HG02943 (cell line): ENCODE measurements at regions not wholly inside any gene's neighbourhood (a gene's known extent, or its start where the extent isn't known, plus 50 kb on each side); places are given as distances from the start of the nearest gene placed in this dataset.
"Not testable (repeated sequence)": the region's sequence is repeated elsewhere in the genome, so short reads cannot be mapped to it uniquely, and the experiment has no call there.

Experiments
- ATAC-seq: cut with Tn5 transposase; IDR thresholded peaks from one replicate; pipeline ENCODE4 v1.9.1; 2021; ENCODE audit warnings: mild to moderate bottlenecking, low read depth, moderate library complexity; ENCODE audit not compliant: unreplicated experiment

DNA sequence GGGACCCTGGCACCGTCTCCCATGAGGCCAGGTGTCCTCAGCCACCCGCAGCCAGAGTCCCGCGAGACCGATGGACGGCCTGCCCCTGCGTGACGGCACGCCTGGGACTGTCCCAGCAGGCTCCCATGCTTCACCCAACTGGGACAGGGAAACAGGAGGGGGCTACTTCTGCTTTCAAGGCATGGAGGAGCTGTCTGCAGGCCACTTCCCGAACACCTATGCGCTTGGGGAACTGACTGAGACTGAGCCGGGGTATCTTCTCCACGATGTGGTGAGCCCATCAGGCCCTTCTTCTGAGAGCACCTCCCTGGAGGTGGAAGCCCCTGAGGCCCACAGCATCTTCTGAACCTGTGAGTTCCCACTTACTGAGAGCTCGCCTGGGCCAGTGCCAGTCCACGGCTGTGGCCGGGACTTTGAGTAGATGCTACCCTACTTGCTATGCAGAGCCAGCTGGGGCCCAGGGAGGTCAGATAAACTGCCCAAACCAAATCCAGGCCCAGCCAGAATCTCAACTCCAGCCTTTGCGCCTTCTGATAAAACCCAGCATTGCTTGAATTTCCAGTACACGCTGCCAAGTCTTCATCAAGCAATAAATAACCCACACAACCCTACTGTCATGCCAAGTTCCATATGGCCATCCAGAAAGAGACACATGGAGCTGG is 85.4 kb upstream of the METTL9 start:
- not testable (repeated sequence) for ATAC-seq

GRCh38 chr16:21514474-21514840 is 84.9 kb upstream of the METTL9 start:
- not testable (repeated sequence) for ATAC-seq

DNA sequence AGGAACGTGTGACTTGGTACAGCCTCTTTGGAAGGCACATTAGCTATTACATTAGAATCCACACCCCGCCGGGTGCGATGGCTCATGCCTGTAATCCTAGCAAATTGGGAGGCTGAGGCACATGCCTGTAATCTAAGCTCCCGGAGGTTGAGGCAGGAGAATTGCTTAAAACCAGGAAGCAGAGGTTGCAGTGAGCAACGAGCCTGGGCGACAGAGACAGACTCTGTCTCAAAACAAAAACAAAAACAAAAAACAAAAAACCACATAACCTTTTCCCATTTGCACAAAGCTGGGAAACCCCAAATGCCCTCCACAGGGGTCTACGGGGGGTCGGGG is 82.7 kb upstream of the METTL9 start:
- ATAC-seq, result not testable (repeated sequence)

DNA sequence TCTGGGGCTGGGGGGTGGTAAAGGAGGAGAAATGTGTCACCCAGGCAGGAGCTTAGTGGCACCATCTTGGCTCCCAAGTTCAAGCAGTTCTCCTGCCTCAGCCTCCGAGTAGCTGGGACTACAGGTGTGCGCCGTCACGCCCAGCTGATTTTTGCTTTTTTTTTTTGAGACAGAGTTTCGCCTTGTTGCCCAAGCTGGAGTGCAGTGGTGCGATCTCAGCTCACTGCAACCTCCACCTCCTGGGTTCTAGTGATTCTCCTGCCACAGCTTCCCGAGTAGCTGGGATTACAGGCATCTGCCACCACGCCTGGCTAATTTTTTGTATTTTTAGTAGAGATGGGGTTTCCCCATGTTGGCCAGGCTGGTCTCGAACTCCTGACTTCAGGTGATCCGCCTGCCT is 82.1 kb upstream of the METTL9 start:
- ATAC-seq, result not testable (repeated sequence)

DNA sequence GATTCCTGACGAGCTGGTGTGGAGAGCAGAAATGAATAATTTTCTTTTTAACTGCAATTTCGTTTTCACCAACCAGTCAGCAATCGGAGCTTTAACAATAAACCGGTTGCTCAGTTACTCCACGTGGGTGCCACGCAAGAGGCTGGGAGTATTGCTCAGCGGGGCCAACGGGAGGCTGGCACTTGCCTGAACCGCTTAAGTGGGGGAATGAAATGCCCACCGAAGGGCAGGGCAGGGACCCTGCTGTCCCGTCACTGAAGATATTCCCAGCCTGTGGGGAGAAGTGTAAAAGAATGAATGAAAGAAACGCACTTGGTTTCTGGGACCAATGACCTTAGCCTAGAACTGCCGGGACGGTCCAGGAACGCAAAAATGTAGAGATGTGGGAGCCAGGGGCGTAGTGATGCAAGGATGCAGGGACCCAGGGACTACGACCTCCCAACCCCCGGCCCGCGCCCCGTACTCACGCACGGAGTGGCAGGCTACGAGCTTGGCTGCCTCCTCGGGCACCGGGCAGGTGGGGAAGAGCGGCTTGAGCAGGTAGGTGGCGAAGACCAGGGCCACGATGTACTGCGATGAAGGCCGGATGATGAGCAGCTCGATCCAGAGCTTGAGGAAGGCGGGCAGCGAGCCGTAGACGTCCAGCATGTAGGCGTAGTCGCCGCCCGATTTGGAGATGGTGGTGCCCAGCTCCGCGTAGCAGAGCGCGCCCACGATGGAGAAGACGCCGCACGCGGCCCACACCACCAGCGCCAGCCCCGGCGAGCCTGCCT is 79.8 kb upstream of the METTL9 start:
- peak; percentile 12 for ATAC-seq

DNA sequence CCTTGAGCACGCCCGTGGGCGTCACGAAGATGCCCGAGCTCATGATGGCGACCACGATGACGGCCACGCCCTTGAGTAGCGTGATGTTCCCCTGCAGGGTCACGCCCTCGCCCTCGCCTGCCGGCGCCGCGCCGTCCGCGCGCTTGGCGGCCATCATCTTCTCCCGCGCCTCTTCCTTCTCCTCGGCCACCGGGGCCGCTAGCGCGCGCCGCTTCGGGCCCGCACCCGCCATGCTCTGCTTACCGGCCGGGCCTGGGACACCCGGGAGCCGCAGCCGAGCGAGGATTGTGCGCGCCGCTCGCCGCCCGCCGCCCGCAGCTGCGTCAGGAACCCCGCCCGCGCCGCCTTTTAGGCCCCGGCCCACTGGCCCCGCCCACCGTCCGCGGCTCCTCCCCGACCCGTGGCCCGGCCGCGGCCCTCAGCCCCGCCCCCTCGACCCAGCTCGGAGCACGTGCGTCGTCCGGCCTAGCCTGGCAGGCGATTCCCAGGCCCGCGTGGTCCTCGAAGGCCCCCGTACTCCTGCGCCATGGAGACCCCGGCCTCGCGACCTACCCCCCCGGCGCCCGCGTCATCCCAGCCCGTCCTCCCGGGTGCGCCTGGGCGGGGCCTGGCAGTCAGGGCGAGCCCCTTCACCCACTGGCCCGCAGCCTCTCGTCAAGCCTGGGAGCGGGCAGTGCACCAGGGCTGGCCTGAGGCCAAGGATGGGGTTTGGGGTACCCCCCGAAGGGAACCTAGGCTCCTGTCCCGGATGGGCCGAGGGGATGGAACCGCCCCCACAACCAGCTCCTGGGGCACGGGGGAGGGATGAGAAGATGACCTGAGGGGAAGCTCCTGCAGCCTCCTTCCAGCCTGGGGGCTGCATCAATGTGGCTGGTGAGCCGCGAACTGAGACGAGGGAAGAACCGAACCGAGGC is 79.0 kb upstream of the METTL9 start:
- ATAC-seq, result peak; percentile 56

DNA sequence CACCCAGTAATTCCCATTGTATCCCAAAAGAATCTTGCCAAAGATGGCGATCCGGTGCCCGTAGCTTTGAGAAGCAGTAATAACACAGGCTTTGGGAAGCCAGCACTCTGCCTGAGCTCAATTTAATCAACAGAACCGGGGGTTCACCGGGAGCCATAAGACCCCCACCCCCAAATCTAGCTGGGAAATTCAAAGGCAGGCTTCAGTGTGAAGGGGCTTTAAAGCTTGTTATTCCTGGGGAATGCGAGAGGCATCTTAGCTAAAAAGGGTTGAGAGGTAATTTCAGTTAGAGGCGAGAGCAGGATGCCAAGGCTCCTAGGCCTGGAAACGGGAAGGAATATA is 78.4 kb upstream of the METTL9 start:
- ATAC-seq, result not testable (repeated sequence)

GRCh38 chr16:21521390-21522143 is 77.8 kb upstream of the METTL9 start:
- not testable (repeated sequence) for ATAC-seq

- not testable (repeated sequence) for ATAC-seq
These were observed 76.5 kb upstream of the METTL9 start for GRCh38 chr16:21522846-21523245.

DNA sequence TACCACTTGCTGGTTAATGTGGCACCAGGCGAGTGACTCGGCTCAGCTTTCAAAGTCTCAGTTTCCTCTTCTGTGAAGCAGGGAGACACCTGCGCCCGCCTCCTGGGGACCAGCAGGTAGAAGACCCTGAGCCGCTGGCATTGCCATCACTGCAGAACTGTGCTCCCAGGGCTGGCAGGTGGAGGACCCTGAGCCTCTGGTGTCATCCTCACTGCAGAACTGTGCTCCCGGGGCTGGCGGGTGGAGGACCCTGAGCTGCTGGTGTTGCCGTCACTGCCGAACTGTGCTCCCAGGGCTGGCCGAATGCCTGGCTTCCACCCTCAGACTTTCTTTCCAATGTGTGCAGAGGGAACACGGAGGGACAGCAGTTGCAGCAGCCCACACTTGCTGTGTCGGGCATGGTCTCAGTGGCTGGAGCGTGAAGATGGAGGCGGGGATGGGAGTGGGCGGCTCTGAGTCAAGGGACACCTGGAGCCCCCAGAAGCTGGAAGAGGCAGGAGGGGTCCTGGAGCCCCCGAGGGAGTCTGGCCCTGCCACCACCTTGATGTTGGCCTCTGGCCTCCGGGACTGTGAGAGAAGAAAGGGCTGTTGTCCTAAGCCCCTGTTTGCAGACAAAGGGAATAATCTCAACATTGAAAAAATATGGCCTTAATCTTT is 75.8 kb upstream of the METTL9 start:
- ATAC-seq, result no peak

- ATAC-seq, result no peak
These were observed 75.2 kb upstream of the METTL9 start for GRCh38 chr16:21524068-21524751.

DNA sequence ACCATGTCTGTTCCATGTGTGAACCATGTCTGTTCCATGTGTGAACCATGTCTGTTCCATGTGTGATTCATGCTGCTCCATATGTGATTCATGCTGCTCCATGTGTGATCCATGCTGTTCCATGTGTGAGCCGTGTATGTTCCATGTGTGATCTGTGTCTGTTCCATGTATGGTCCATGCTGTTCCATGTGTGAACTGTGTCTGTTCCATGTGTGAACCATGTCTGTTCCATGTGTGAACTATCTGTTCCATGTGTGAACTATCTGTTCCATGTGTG is 74.7 kb upstream of the METTL9 start:
- ATAC-seq, result not testable (repeated sequence)

- not testable (repeated sequence) for ATAC-seq
These were observed 74.1 kb upstream of the METTL9 start for GRCh38 chr16:21525029-21525895.

GRCh38 chr16:21525956-21526922 is 73.1 kb upstream of the METTL9 start:
- ATAC-seq, result not testable (repeated sequence)

DNA sequence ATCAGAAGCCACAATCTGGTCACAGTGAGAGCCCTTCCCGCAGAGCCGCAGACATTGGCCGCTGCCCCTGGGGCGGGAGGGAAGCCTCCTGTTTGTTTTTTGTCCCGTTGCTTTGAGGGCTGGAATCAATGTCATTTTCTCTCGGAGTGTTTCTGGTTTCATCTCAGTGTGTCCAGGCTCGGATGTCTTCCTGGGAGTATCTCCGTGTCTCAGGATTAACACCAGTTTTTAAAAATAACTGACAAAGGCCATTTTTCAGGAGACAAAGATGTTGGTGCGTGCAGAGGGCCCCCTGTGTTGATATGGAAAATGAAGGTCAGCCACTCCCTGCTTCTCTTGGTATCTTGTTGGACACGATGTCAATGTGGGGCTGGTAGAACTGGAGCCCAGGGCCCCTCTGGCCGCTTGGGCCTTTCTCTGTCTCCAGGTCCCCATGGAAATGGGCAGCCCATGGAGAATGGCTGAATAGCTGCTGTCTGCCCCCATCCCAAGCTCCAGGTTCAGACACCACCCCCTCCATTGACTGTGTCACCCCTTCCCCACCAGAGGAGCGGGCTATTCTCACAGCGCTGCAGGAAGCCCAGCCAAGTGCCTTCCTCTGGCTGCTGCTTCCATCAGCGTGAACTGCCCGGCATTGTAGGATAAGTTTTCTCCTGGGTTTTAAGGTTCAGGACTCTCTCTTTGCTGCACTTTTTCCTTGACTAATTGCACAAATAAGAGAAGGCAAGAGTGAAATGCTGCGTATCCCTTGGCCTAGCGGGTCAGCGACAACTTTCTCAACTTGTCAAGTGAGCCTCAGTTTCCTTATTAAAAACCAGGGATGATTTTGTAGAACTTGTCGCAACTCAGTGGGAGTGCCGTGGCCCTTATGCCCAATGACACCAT is 72.2 kb upstream of the METTL9 start:
- ATAC-seq, result no peak

- not testable (repeated sequence) for ATAC-seq
These were observed 70.2 kb upstream of the METTL9 start for GRCh38 chr16:21529060-21529658.
